Caco-2 (cell line): ENCODE measurements at regions not wholly inside any gene's neighbourhood (a gene's known extent, or its start where the extent isn't known, plus 50 kb on each side); places are given as distances from the start of the nearest gene placed in this dataset.

Experiments used
- BruUV-seq: library from RNA; stranded (reverse); fragments of 400-500 nt; replicated peaks from 2 replicates; lab custom pipeline; 2021; lab: Mats Ljungman, UMichigan
- CTCF ChIA-PET: fragments of 300-600 bp; sonication (Branson Sonifier 250); formaldehyde crosslinking; loops from one replicate; lab custom pipeline; 2022; ENCODE audit warnings: antibody characterized with exemption; lab: Charles Lee
- POLR2A ChIA-PET: fragments of 300-600 bp; sonication (Branson Sonifier 250); formaldehyde crosslinking; loops from one replicate; lab custom pipeline; 2022; ENCODE audit warnings: antibody characterized with exemption; lab: Charles Lee
- DNase-seq, 2 experiments: peaks; one replicate each; pipeline versions ENCODE4 v3.0.0 to v3.0.0-alpha.2; 2020 to 2022
- H3K27me3 ChIP-seq: replicated peaks from 2 replicates; pipeline ENCODE4 v1.6.0; 2011; ENCODE audit warnings: low read length; ENCODE audit not compliant: control insufficient read depth, insufficient read depth
- H3K36me3 ChIP-seq: 2 replicates; pipeline ENCODE4 v1.5.1; 2011; ENCODE audit warnings: low read length; ENCODE audit not compliant: control insufficient read depth, insufficient read depth
- H3K4me1 ChIP-seq: fragments of 250-450 bp; sonication (Bioruptor Pico); 2 replicates; pipeline ENCODE4 v1.5.1; 2020; ENCODE audit warnings: mild to moderate bottlenecking
- H3K4me3 ChIP-seq: 2 replicates; pipeline ENCODE4 v1.5.1; 2011; ENCODE audit warnings: low read depth, mild to moderate bottlenecking, control low read depth, low read length
- H3K9me3 ChIP-seq: fragments of 250-450 bp; sonication (Bioruptor Pico); 2 replicates; pipeline ENCODE4 v1.5.1; 2020; ENCODE audit warnings: mild to moderate bottlenecking, moderate library complexity
- H3K27ac Mint-ChIP-seq: one replicate; pipeline ENCODE4 v1.8.0; 2022; ENCODE audit warnings: mixed read lengths; ENCODE audit not compliant: unreplicated experiment
- H3K27me3 Mint-ChIP-seq: one replicate; pipeline ENCODE4 v1.8.0; 2022; ENCODE audit warnings: mixed read lengths; ENCODE audit not compliant: insufficient read depth, unreplicated experiment
- H3K36me3 Mint-ChIP-seq: one replicate; pipeline ENCODE4 v1.8.0; 2022; ENCODE audit warnings: mild to moderate bottlenecking, mixed read lengths; ENCODE audit not compliant: insufficient read depth, unreplicated experiment
- H3K4me1 Mint-ChIP-seq: one replicate; pipeline ENCODE4 v1.8.0; 2022; ENCODE audit warnings: low read depth, mixed read lengths; ENCODE audit not compliant: unreplicated experiment
- H3K4me3 Mint-ChIP-seq: one replicate; pipeline ENCODE4 v1.8.0; 2022; ENCODE audit warnings: mild to moderate bottlenecking, moderate library complexity, mixed read lengths; ENCODE audit not compliant: unreplicated experiment
- H3K9me3 Mint-ChIP-seq: one replicate; pipeline ENCODE4 v1.8.0; 2022; ENCODE audit warnings: mixed read lengths; ENCODE audit not compliant: unreplicated experiment
- CTCF ChIP-seq, 2 experiments: fragments of 200-600 bp in 1 of 2; IDR thresholded peaks; 1 replicate in 1 of 2; 2 replicates in 1 of 2; pipeline versions ENCODE4 v1.5.1 to v1.8.0; 2011 to 2022; ENCODE audit warnings: antibody characterized with exemption in 1 of 2, control low read depth in 1 of 2, inconsistent platforms in 1 of 2, low read depth in 1 of 2, low read length in 1 of 2, mild to moderate bottlenecking in 1 of 2, moderate library complexity in 1 of 2; ENCODE audit not compliant: insufficient read depth in 1 of 2, severe bottlenecking in 1 of 2, unreplicated experiment in 1 of 2
- intact Hi-C: fragments of 100-400 bp; cut with micrococcal nuclease; formaldehyde crosslinking; loops from one replicate; pipeline ENCODE4 v1.10.0; 2022; ENCODE audit not compliant: unreplicated experiment

- peaks cover 13% of the 10 kb centered on the region for H3K4me1 Mint-ChIP-seq
- TF ChIP-seq CTCF (IDR thresholded peaks at IDR 0.05; ENCODE audit: insufficient read depth in 1 of 2, low read depth in 1 of 2, low read length in 1 of 2, severe bottlenecking in 1 of 2, unreplicated experiment in 1 of 2): no peak
- H3K36me3 Mint-ChIP-seq: no peaks in the 10 kb centered on the region
- Histone ChIP-seq H3K27me3 (no peaks in the 10 kb centered on the region), H3K36me3 (no peaks in the 10 kb centered on the region), H3K4me3 (no peak overlapping the region), H3K4me1 (peaks cover 10% of the 10 kb centered on the region), H3K9me3 (no peaks in the 10 kb centered on the region)
- ChIA-PET POLR2A (no interaction called here), CTCF (no interaction called here)
- intact Hi-C loops: loop anchor here (5.0 to 10.0 kb wide), 9 partner anchors 152 to 1437 kb away; no protein-coding TSS in a partner anchor
- H3K27ac Mint-ChIP-seq: no peak overlapping the region
- peaks cover 3% of the 10 kb centered on the region for H3K27me3 Mint-ChIP-seq
- DNase-seq: no peak
- H3K4me3 Mint-ChIP-seq: no peak overlapping the region
- no peaks in the 10 kb centered on the region for H3K9me3 Mint-ChIP-seq
- no TSS peak for BruUV-seq
Measured at GRCh38 chr13:90869580-90869979, 477.9 kb upstream of the MIR17HG start.

DNA sequence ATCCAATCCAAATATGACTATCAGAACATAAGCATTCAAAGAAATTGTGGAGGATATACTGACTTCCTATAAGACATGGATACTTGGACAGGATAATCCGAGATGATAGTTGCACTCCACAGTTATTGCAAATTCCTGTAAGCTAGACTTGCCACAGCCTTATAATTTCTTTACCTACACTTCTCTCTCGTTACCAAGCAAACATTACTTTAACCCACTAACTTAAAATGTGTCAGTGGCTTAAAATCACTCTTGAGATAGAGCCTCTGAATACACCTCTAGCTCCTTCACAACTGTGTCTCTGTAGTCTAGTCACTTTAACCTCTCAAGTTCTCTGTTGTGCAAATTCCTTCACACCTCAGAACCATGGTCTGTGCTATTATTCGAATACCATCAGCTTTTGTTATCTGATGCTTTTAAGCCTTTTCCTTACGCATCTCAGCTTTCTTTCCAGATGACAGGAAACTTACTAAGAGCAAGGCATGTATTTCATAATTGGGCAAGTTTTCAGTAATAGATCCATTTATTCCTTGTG lies 474.9 kb upstream of the MIR17HG start:
- no TSS peak for BruUV-seq
- POLR2A ChIA-PET: no interaction called here
- Histone ChIP-seq H3K27me3 (no peaks in the 10 kb centered on the region), H3K36me3 (no peaks in the 10 kb centered on the region), H3K4me3 (no peak overlapping the region), H3K9me3 (no peaks in the 10 kb centered on the region), H3K4me1 (no peaks in the 10 kb centered on the region)
- no peak overlapping the region for H3K27ac Mint-ChIP-seq
- H3K9me3 Mint-ChIP-seq: no peaks in the 10 kb centered on the region
- no peaks in the 10 kb centered on the region for H3K36me3 Mint-ChIP-seq
- peaks cover 9% of the 10 kb centered on the region for H3K27me3 Mint-ChIP-seq
- TF ChIP-seq CTCF (IDR thresholded peaks at IDR 0.05; ENCODE audit: insufficient read depth in 1 of 2, low read depth in 1 of 2, low read length in 1 of 2, severe bottlenecking in 1 of 2, unreplicated experiment in 1 of 2): no peak
- CTCF ChIA-PET: no interaction called here
- DNase-seq: no peak
- no peak overlapping the region for H3K4me3 Mint-ChIP-seq
- intact Hi-C loops: loop anchor here (1.0 to 10.0 kb wide), 2 partner anchors 96 to 312 kb away; no protein-coding TSS in a partner anchor
- peaks cover 1% of the 10 kb centered on the region for H3K4me1 Mint-ChIP-seq

- Histone ChIP-seq H3K9me3 (no peaks in the 10 kb centered on the region), H3K27me3 (no peaks in the 10 kb centered on the region), H3K4me1 (no peaks in the 10 kb centered on the region), H3K36me3 (no peaks in the 10 kb centered on the region), H3K4me3 (no peak overlapping the region)
- H3K4me1 Mint-ChIP-seq: no peaks in the 10 kb centered on the region
- no peak for TF ChIP-seq CTCF (IDR thresholded peaks at IDR 0.05; ENCODE audit: insufficient read depth in 1 of 2, low read depth in 1 of 2, low read length in 1 of 2, severe bottlenecking in 1 of 2, unreplicated experiment in 1 of 2)
- H3K9me3 Mint-ChIP-seq: no peaks in the 10 kb centered on the region
- peaks cover 10% of the 10 kb centered on the region for H3K27me3 Mint-ChIP-seq
- DNase-seq: no peak
- no peaks in the 10 kb centered on the region for H3K36me3 Mint-ChIP-seq
- no peak overlapping the region for H3K4me3 Mint-ChIP-seq
- H3K27ac Mint-ChIP-seq: no peak overlapping the region
- intact Hi-C loops: no loop called here
- ChIA-PET CTCF (no interaction called here), POLR2A (no interaction called here)
- BruUV-seq: no TSS peak
Measured at GRCh38 chr13:90880790-90881189, 466.7 kb upstream of the MIR17HG start.
